Stimulated activated CD4-positive, alpha-beta T cell treated with anti-CD3 and anti-CD28 coated beads, Interleukin-4, amount 100 ng/mL, for 4 hours (primary cell): ENCODE measurements at regions not wholly inside any gene's neighbourhood (a gene's known extent, or its start where the extent isn't known, plus 50 kb on each side); places are given as distances from the start of the nearest gene placed in this dataset.
"Not testable (repeated sequence)": the region's sequence is repeated elsewhere in the genome, so short reads cannot be mapped to it uniquely, and the experiment has no call there.

Experiments
- DNase-seq, 2 experiments: peaks; one replicate each; pipeline ENCODE4 v3.0.0-alpha.2; 2020

DNA sequence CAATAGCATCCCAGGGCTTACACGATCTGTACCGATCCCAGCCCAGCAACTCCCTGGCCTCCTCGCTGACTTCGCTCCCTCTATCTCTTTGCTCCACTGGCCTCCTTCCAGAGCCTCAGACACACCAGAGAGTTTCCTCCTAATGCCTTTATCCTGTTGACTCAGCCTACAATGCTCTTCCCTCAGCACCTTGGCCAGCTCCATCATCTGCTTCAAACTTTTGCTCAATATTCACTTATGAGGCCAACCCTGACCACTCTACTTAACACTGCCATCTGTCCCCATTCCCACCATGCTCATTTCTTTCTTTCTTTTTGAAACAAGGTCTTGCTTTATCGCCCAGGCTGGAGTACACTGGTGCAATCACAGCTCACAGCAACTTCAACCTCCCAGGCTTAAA, 180.9 kb downstream of the CEP170 start:
- DNase-seq, result not testable (repeated sequence)

DNA sequence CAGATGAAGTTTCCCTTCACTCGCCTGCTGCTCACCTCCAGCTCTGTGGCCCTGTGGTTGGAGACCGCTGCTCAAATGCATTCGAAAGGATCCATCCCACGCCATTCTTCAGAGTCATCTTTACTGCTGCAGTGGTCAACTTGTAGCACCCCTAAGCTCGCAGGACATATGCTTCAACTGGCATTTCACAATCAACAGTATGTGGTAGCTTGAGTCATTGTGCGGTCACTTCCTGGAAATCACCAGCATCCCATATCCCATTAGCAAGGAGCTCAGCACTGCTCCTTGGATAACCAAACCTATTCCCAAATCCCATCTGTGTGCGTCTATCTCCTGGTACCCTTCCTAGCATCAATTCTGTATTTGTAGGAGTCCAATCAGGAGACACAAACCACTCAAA, 188.0 kb downstream of the CEP170 start:
- DNase-seq, result not testable (repeated sequence)

DNA sequence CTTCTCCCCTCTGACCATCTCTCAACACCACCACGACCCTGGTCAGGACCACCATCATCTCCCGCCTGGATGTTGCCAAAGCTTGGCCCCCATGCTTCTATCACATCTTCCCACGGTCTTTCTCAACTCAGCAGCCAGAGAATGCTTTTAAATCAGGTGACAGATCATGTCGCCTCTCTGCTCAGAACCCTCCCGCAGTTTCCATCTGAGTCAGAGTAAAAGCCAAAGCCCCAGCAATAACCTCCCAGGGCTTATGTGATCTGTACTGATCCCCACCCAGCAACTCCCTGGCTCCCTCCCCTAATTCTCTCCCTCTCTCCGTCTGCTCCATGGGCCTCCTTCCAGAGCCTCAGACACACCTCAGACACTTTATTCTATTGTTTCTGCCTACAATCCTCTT, 193.1 kb downstream of the CEP170 start:
- DNase-seq, result not testable (repeated sequence)

DNA sequence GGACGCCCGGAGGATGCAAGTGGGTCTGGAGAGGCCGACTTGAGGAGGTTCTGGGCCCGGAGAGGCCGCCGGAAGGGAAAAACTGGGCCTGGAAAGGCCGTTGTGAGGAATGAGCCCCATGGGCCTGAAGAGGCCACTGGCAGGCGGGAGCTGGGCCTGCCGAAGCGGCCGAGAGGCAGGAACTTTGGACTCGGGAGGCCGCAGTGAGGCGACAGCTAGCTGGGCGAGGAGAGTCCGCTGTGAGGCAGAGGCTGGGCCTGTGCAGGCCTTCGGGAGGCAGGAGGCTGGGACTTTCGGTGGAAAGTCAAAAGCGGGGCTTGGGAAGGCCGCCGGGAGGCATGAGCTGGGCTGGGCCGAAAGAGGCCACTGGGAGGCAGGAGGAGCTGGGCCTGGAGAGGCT, 199.6 kb downstream of the CEP170 start:
- not testable (repeated sequence) for DNase-seq

DNA sequence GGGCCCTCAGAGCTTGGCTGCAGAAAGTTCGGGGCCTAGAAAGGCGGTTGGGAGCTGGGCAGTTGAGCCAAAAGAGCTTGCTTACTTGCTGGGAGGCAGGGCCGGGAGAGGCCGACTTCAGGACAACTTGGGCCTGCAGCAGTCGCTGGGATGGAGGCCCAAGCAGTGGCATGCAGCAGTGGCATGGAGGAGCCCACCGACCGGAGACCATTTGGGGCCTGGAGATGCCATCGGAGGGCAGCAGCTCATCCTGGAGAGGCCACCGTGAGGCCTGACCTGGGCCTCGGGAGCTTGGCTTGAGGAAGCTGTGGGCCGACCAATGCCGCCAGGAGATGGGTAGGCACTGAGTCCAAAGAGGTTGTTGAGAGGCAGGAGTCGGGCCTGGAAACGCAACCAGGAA, 200.0 kb downstream of the CEP170 start:
- not testable (repeated sequence) for DNase-seq

DNA sequence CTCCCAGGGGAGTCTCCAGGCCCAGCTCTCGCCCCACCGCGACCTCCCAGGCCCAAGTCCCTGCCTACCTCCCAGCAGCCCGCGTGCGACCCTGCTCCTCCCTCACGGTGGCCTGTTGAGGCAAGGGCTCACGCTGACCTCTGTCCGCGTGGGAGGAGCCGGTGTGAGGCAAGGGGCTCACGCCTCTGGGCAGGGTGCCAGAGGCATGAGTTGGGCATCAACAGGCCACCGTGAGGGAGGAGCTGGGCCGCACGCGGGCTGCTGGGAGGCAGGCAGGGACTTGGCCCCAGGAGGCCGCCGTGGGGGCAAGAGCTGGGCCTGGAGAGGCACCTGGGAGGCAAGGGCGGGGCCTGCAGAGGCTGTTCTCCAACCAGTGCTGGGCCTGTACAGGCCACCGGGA, 200.4 kb downstream of the CEP170 start:
- DNase-seq, result not testable (repeated sequence)

DNA sequence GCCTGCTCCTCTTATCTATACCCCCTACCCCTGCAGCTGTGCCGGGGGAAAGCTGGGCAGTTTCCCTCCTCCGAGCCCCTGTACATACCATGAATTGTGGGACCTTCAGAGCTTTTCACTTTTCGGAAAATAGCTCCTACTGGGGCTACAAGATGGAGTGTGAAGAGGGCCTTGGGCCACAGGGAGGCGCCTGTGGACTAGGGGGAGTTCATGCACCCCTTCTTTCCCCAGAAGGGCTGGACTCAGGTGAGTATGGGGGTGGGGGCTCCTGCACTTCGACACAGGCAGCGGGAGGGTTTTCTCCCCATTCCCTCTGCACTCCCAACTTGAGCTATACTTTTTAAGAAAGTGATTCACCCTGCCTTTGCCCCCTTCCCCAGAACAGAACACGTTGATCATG, 202.0 kb downstream of the CEP170 start:
- not testable (repeated sequence) for DNase-seq

DNA sequence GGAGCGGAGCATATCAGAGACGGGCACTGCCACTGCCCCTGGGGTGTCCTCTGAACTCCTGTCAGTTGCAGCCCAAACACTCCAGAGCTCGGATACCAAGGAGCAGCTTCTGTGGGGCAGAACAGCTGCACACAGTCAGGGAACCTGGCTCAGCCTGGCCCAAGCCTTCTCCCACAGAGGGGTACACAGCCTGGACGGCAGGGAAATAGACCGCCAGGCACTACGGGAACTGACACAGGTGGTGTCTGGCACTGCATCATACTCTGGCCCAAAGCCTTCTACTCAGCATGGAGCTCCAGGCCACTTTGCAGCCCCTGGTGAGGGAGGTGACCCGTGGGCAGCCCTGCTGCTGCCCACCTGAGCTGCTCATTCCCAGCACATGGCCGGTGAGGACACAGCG, 204.5 kb downstream of the CEP170 start:
- not testable (repeated sequence) for DNase-seq

DNA sequence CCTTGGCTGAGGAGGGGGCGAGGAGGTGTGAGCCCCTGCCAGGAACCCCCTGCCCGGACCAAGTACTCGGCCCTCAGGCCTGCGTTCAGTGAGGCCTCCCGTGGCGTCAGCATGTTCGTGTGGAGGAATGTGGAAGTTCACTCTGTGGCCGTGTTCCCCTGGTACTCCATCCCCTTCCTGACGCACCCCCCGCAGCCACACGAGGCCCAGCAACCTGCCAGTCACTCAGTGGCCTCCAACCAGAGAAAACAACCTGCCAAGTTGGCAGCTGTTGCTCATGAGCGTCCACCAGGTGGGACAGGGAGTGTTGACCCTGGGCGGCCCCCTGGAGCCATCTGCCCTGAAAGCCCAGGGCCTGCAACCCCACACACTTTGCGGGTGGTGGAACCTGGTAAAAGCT, 205.4 kb downstream of the CEP170 start:
- not testable (repeated sequence) for DNase-seq

DNA sequence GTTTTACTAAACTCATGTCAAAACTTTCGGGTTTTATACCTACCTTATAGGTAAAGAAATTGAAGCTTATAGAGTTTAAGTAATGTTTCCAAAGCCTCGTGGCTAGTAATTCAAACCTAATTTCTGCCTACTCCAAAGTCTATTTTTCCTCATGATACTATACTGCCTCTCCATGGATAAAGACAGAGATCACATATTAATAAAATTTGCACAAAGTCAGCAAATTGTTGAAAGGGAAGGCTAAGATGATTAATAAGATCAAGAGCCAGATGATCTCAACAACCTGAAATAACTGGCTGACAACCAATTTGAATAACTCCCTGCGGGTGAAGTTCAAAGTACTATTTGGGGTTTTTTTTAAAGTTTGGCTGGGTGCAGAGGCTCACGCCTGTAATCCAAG, 233.7 kb downstream of the CEP170 start:
- DNase-seq, result not testable (repeated sequence)

DNA sequence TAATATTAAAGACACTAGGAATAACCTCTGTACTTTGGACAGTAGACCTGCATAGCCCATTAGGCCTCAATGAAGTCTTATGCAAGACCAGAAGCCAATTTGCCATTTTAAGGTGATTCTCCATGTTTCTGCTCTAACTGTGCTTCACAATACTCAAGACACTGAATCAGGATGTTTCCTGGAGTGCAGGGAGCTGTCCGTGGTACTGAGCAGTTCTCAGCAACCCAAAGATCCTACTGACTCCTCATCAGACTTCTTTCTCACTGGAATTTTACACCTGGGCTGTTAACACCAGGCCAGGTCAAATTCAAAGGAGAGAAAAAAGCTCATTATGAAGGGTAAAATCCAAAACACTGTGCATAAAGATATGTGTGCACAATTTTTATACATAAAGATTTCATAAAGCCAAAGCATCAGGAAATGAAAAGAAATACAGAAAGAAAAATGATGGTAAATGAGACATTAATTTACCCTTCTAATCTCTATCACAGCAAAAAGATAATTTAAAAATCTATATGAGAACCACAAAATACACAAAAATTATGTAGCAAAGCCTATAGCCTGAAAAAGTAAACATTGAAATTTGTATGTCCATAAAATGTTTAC, 235.9 kb downstream of the CEP170 start:
- DNase-seq, result peak in 1 of 2 experiments; percentile 23

DNA sequence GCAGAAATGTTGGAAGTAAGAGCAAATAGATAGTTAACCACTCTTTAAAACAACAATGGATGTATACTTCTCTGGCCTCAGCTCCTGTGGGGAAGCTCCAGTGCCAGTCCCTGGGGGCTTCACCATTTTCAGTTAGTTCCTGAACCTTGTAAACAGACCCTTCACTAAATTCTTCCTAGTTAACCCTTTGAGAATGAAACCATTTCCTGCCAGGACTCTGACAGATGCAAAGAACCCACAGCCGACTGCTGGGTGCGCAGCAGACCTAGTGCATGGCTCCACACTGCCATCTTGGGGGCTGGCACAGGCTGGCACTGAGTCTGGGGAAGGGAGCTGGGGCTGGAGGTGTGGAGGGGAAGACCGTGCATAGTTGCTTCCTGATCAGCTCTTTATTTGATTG, 244.4 kb downstream of the CEP170 start:
- not testable (repeated sequence) for DNase-seq

DNA sequence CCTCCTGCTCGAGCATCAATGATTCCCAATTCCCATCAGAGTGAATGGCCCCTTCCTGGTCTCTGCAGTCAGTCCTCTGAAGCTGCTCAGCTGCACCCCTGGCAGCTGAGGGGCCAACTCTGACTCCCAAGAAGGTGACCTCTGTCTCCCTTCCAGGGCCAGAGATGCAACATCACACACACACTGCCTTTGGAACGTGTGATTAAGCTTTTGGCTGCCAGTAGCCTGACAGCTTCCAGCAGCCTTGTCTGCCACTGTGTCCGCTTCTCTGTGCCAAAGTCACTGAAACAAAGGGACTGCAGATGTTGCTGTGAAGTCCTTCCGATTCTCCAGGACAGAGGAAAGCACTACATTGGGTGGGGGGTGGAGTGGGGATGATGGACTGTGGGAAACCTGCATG, 254.1 kb downstream of the CEP170 start:
- DNase-seq, result not testable (repeated sequence)

DNA sequence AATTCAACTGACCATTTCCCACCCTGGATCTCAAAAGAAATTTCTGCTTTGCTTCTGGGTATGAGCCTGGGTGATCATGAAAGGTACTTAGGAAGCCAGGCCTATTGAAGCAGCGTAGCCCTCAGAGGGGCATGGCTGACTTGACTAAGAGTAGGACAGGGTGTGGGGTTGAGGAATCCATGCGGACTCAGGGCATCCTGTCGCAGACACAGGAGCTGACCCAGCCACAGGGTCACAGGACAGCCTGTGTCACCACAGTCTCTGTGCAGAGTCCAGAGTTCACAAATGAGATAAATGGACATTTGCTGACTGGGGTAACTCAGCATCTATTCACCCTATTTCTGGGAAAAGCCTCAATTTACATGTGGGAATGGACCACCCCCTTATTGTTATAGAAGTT, 262.3 kb downstream of the CEP170 start:
- not testable (repeated sequence) for DNase-seq

DNA sequence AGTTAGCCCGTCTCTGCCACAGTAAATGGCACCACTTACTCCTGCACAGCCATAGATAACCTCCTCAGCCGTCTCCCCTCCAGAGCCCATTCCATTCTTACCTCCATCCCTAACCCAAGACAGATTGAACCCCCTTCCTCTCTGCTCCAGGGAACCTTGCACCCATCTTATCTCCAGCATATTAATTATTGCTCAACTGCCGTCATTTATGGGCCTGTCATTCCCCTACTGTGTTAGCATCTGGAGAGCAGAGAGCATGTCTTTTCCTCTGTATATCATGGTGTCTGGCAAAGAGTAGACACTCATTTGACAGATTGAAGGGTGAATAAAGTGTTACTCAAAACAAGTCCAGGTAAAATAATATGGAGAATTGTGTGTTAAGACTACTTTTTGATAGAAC, 270.0 kb downstream of the CEP170 start:
- not testable (repeated sequence) for DNase-seq

DNA sequence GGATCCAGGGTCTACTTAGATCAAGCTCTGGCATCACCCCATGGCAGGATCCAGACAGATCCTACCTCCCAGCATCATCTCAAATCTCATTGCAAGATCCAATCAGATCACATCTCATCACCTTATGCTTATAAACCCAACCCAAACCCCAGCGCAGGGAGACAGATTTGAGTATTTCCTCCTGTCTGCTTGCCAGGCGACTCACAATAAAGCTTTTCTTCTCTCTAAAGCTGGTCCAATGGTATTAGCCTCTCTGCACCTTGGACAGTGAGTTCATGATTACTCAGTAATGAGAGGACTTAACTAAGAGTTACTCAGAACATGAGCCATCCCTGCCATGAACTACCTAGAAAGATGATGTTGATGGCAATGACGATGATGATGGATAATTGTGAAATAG, 281.7 kb downstream of the CEP170 start:
- DNase-seq, result not testable (repeated sequence)

DNA sequence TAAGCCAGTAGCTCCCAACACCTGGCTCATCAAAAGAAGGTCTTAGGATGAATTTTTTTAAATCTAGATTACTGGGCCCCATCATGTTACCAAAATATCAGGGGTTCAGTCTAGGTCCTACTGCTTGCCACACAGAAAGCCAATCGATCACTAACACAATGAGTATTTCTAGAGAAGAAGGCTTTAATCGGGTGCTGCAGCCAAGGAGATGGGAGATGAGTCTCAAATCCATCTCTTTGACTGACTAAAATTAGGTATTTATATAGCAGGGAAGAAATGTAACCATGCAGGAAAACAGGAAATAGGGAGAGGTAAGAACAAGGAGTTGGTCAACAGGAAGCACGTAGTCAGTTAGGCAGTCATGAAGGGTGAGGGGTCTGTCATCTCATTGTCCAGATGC, 288.2 kb downstream of the CEP170 start:
- DNase-seq, result no peak

DNA sequence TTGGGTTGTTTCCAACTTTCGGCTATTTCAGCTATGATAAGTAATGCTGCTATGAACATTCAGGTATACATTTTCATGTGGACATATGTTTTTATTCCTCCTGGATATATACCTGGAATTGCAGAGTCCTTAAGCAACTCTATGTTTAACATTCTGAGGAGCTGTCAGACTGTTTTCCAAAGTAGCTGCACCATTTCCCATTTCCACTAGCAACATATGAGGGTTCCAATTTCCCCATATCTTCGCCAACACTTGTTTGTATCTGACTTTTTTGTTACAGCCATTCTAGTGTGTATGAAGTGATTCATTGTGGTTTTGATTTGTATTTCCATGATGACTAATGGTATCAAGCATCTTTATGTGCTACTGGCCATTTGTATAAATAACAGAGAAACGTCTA, 295.7 kb downstream of the CEP170 start:
- DNase-seq, result not testable (repeated sequence)

DNA sequence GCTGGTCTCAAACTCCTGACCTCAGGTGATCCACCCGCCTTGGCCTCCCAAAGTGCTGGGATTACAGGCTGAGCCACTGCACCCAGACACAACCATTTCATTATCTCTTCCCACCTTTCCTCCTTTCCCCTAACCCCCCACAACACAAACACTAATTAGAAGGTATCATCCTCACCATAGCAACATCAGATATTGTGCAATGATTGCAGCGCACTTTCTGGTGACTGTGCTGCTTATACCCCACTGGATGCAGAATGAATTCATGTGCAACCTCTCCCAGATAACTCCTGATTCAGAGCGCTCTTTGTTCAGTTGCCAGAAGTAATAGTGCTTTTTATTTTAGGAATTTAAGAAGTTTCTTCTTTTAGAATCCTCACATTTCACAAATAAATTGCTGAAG, 300.1 kb downstream of the CEP170 start:
- not testable (repeated sequence) for DNase-seq

DNA sequence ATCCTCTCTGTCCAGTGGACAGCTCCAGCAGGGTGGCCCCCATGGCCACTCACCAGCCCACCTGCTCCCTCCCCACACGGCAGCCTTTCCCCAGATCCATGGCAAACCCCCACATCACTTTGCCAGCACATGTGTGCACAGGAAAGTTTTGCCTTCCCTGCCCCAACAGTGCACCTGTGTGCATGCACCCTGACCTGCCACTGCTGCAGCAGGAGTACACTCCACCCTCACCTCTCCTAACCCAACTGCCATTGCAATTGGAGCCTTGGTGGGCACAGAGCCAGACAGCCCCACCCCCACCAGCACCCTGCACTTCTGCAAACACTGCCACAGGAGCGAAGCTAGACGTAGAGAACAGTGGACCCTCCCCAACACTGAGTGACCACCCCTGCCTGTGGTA, 308.9 kb downstream of the CEP170 start:
- DNase-seq, result no peak

DNA sequence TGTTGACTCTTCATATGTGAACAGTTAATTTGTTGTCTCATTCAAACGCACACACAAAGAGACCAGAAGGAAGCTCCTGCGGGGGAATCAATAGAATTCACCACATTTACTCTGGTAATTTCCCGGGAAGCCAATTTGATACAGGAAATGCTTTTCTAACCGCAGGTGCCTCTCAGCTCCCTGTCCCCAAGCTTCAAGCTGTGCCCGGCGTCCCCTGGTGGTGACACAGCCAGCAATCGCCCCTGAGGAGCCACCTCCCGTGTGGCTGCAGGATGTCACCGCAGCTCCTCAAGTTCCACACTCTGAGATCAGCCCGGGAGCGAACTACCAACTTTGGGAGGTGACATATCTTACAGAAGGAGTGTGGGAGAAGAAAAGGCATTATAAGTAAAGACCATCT, 318.4 kb downstream of the CEP170 start:
- DNase-seq, result not testable (repeated sequence)

DNA sequence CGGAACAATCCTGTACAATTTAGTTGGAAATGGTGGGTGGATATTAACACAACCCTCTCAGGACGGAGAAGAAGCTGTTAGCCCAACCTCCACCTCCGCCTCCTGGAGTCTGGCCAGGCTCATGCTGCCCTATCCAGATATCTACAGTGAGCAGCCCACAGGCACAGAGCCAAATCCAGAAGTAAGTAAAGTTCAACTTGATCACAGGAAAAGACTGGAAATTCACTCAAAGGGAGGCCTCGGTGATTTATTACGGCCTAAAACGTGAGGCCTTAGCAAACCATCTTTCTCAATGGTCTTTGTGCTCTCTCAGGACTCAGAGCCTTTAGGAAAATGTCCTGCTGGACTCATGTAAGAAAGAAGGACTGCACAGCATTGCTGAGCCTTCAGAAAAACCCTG, 330.4 kb downstream of the CEP170 start:
- not testable (repeated sequence) for DNase-seq

DNA sequence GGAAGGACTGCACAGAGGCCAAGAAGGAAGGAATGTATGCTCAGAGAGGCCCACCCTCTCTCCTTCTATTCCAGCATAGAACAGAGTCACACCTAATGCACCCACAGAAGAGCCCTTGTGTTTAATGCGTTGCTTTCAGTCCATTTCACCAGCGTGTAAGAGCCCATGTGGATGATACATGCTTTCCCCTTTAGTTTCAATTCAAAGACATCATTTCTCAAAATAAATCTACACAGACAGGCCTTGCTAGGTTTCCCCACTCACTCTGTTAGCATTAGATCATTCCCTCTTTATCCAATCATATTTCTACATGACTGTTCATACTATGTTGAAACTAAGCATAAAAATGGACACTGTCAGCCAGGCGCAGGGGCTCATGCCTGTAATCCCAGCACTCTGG, 331.5 kb downstream of the CEP170 start:
- DNase-seq, result not testable (repeated sequence)

DNA sequence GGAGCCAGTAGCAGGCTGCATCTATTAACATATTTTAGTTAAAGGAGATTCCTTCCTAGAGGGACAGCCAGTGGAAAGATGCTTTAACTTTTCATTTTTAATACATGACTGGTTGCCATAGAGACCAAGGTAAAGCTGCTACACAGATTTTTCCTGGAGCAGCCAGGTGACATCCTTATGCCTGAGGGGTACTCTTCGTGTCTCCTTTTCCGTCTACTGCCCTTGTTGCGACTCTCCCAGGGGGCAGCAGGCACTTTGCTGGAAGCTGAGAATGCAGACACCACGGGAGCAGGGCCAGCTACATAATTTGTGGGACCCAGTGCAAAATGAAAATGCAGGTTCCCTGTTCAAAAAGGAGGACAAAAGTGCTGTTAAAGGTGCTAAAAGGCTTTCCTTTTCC, 340.4 kb downstream of the CEP170 start:
- not testable (repeated sequence) for DNase-seq

DNA sequence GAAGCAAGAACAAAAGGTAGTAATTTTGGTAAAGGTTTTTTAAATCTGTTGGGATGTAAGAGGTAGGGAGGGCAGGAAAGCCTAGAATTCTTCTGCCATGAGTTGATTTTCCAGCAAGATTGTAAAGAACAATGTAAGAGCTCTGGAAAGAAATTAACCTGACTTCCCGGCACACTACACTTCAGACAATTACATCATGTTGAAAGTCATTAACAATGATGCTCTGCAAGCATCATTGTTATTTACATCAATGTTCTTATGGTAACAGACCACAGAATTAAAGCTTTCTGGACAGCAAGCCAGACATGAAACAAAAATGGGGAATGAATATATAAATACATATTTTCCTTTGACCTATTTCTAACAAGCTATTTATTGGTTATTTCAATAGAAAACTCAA, 342.2 kb downstream of the CEP170 start:
- DNase-seq, result not testable (repeated sequence)
